GM12891 (cell line): ENCODE measurements at regions not wholly inside any gene's neighbourhood (a gene's known extent, or its start where the extent isn't known, plus 50 kb on each side); places are given as distances from the start of the nearest gene placed in this dataset.

Experiments
- POLR2A ChIP-seq: IDR thresholded peaks from 2 replicates; pipeline ENCODE4 v1.6.1; 2011; ENCODE audit warnings: low read depth, low read length, control low read depth
- POLR2AphosphoS5 ChIP-seq: IDR thresholded peaks from 2 replicates; pipeline ENCODE4 v1.6.1; 2011; ENCODE audit warnings: low read depth, low read length, control low read depth
- TAF1 ChIP-seq: IDR thresholded peaks from 2 replicates; pipeline ENCODE4 v1.6.1; 2011; ENCODE audit warnings: low read depth, low read length, control low read depth

DNA sequence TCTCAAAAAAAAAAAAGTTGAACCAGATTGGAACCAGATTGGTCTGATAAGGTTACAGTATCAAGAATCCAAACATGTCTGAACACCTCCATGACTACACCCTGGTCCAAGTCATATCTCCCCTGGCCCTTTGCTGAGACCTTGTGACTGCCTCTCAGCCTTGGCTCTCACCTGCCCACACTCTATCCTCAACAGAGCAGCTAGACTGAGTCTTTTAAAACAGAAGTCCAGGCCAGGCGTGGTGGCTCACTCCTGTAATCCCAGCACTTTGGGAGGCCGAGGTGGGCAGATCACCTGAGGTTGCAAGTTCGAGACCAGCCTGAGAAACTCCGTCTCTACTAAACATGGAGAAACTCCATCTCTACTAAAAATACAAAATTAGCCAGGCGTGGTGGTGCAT lies 91.7 kb downstream of the AIPL1 start:
- TF ChIP-seq POLR2A (no peak), TAF1 (no peak), POLR2AphosphoS5 (no peak)
